Mammary epithelial cell (primary cell): ENCODE measurements at regions not wholly inside any gene's neighbourhood (a gene's known extent, or its start where the extent isn't known, plus 50 kb on each side); places are given as distances from the start of the nearest gene placed in this dataset.

Experiments used
- CTCF ChIP-seq, 2 donors: IDR thresholded peaks in 1 of 2; conservative IDR thresholded peaks in 1 of 2; 2 replicates each; pipeline ENCODE4 v1.5.1; 2011 to 2012; ENCODE audit warnings: inconsistent platforms in 2 of 2, low read length in 2 of 2, mild to moderate bottlenecking in 2 of 2, control low read depth in 1 of 2, low read depth in 1 of 2; ENCODE audit not compliant: insufficient read depth in 1 of 2; ENCODE audit errors: extremely low read depth in 1 of 2
- EZH2 ChIP-seq: IDR thresholded peaks from 2 replicates; pipeline ENCODE4 v1.6.1; 2012; ENCODE audit warnings: low read length, inconsistent platforms, borderline replicate concordance

- TF ChIP-seq EZH2: no peak
- no peak for TF ChIP-seq CTCF (conservative IDR thresholded peaks at IDR 0.05 in 1 of 2, IDR thresholded peaks at IDR 0.05 in 1 of 2; ENCODE audit: extremely low read depth in 1 of 2, insufficient read depth in 1 of 2, low read depth in 1 of 2, low read length in 2 of 2)
Observed at GRCh38 chr1:94723894-94724293, 96.3 kb upstream of the SLC44A3 start.
